Neural progenitor cell (in vitro differentiated cells): ENCODE measurements at regions not wholly inside any gene's neighbourhood (a gene's known extent, or its start where the extent isn't known, plus 50 kb on each side); places are given as distances from the start of the nearest gene placed in this dataset.
"Not testable (repeated sequence)": the region's sequence is repeated elsewhere in the genome, so short reads cannot be mapped to it uniquely, and the experiment has no call there.

Experiments used
- DNase-seq: peaks from one replicate; pipeline ENCODE4 v3.0.0-alpha.2; 2016; ENCODE audit warnings: low spot score
- H2AFZ ChIP-seq: fragments of 200-600 bp; sonication (generic); replicated peaks from 2 replicates; pipeline ENCODE4 v1.6.1; 2016; ENCODE audit warnings: antibody characterized with exemption
- H3F3A ChIP-seq: fragments of 200-600 bp; sonication (generic); 2 replicates; pipeline ENCODE4 v1.6.1; 2016; ENCODE audit warnings: antibody characterized with exemption, low read depth
- H3K27ac ChIP-seq: fragments of 200-600 bp; sonication (generic); 2 replicates; pipeline ENCODE4 v1.5.1; 2016; ENCODE audit warnings: mild to moderate bottlenecking
- H3K27me3 ChIP-seq: fragments of 200-600 bp; sonication (generic); 2 replicates; pipeline ENCODE4 v1.6.1; 2016; ENCODE audit warnings: mild to moderate bottlenecking, moderate library complexity
- H3K36me3 ChIP-seq: fragments of 200-600 bp; sonication (generic); 2 replicates; pipeline ENCODE4 v1.5.1; 2016
- H3K4me1 ChIP-seq: fragments of 200-600 bp; sonication (generic); 2 replicates; pipeline ENCODE4 v1.6.1; 2016; ENCODE audit warnings: mixed run types
- H3K4me2 ChIP-seq: fragments of 200-600 bp; sonication (generic); 2 replicates; pipeline ENCODE4 v1.6.1; 2016
- H3K4me3 ChIP-seq: fragments of 200-600 bp; sonication (generic); 2 replicates; pipeline ENCODE4 v1.5.1; 2016
- H3K79me2 ChIP-seq: fragments of 200-600 bp; sonication (generic); 2 replicates; pipeline ENCODE4 v1.6.1; 2016; ENCODE audit warnings: low read depth
- H3K9ac ChIP-seq: fragments of 200-600 bp; sonication (generic); 2 replicates; pipeline ENCODE4 v1.6.1; 2016
- H3K9me3 ChIP-seq: fragments of 200-600 bp; sonication (generic); 2 replicates; pipeline ENCODE4 v1.5.1; 2016; ENCODE audit warnings: low read depth
- H4K20me1 ChIP-seq: fragments of 200-600 bp; sonication (generic); 2 replicates; pipeline ENCODE4 v1.6.1; 2016; ENCODE audit warnings: low read depth
- H3K27ac Mint-ChIP-seq: 3 replicates; pipeline ENCODE4 v1.8.0; 2021; ENCODE audit warnings: mixed read lengths
- H3K27me3 Mint-ChIP-seq: 2 replicates; pipeline ENCODE4 v1.8.0; 2022; ENCODE audit warnings: low read depth, mild to moderate bottlenecking, inconsistent platforms, moderate library complexity, mixed read lengths; ENCODE audit not compliant: insufficient read depth
- H3K36me3 Mint-ChIP-seq: 3 replicates; pipeline ENCODE4 v1.8.0; 2021; ENCODE audit warnings: mixed read lengths
- H3K4me1 Mint-ChIP-seq: 3 replicates; pipeline ENCODE4 v1.8.0; 2021; ENCODE audit warnings: mixed read lengths
- H3K4me3 Mint-ChIP-seq: 3 replicates; pipeline ENCODE4 v1.8.0; 2021; ENCODE audit warnings: mild to moderate bottlenecking, moderate library complexity, mixed read lengths
- H3K9me3 Mint-ChIP-seq: 3 replicates; pipeline ENCODE4 v1.8.0; 2020; ENCODE audit warnings: mixed read lengths

GRCh38 chr1:144031550-144031949 lies 59.8 kb upstream of the FAM72C start:
- not testable (repeated sequence) for H3K4me3 ChIP-seq, H3K9ac ChIP-seq, H3K4me3 Mint-ChIP-seq, H3K27me3 Mint-ChIP-seq, H3K27ac Mint-ChIP-seq, H3K79me2 ChIP-seq, H3K4me1 ChIP-seq, H3K9me3 ChIP-seq, H4K20me1 ChIP-seq, H2AFZ ChIP-seq, H3K4me2 ChIP-seq, H3K36me3 ChIP-seq, H3F3A ChIP-seq, H3K27ac ChIP-seq, H3K9me3 Mint-ChIP-seq, H3K27me3 ChIP-seq, DNase-seq, H3K4me1 Mint-ChIP-seq, H3K36me3 Mint-ChIP-seq

GRCh38 chr1:144026022-144026421 lies 54.2 kb upstream of the FAM72C start:
- H3K36me3 Mint-ChIP-seq, H3K4me1 ChIP-seq, H3K4me1 Mint-ChIP-seq, H3K27me3 ChIP-seq, H4K20me1 ChIP-seq, H3K9ac ChIP-seq, H3K4me3 Mint-ChIP-seq, H2AFZ ChIP-seq, DNase-seq, H3K27me3 Mint-ChIP-seq, H3K27ac Mint-ChIP-seq, H3K9me3 Mint-ChIP-seq, H3K27ac ChIP-seq, H3K79me2 ChIP-seq, H3K9me3 ChIP-seq, H3K4me2 ChIP-seq, H3K36me3 ChIP-seq, H3K4me3 ChIP-seq, H3F3A ChIP-seq: not testable (repeated sequence)

- not testable (repeated sequence) for H3K27ac ChIP-seq, H3K27me3 ChIP-seq, H3K4me2 ChIP-seq, H3K79me2 ChIP-seq, H2AFZ ChIP-seq, H3K9me3 ChIP-seq, H3K4me3 ChIP-seq, H3K9ac ChIP-seq, H3K4me3 Mint-ChIP-seq, H3K4me1 ChIP-seq, H3K27ac Mint-ChIP-seq, H3K9me3 Mint-ChIP-seq, H3K4me1 Mint-ChIP-seq, H3K27me3 Mint-ChIP-seq, H3K36me3 ChIP-seq, H4K20me1 ChIP-seq, H3K36me3 Mint-ChIP-seq, DNase-seq, H3F3A ChIP-seq
These were observed 50.1 kb upstream of the FAM72C start for GRCh38 chr1:144021690-144022384.
